Kasumi-1 (cell line): ENCODE measurements at regions not wholly inside any gene's neighbourhood (a gene's known extent, or its start where the extent isn't known, plus 50 kb on each side); places are given as distances from the start of the nearest gene placed in this dataset.

ENCODE experiments used
- DNase-seq, 2 experiments: peaks; one replicate each; lab custom pipeline; 2025; lab: John Stamatoyannopoulos, UW

DNA sequence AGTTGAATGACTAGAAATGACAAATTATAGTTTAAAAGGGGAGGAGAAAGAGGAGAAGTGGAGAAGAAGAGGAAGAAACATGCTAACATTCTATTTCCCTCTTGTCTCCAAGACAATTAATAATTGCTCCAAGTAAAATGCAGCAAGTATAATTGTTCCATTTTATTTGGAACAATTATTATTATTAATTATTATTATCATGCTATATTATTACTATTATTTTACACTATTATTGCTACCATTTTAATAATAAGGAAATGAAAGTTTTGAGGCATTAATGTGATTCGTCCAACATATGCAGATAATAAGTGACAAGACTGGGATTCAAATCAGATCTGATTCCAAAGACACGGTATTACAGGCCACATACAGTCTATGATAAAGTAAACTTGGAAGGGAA, 293.6 kb upstream of the ZC3H12C start:
- DNase-seq: no peak

DNA sequence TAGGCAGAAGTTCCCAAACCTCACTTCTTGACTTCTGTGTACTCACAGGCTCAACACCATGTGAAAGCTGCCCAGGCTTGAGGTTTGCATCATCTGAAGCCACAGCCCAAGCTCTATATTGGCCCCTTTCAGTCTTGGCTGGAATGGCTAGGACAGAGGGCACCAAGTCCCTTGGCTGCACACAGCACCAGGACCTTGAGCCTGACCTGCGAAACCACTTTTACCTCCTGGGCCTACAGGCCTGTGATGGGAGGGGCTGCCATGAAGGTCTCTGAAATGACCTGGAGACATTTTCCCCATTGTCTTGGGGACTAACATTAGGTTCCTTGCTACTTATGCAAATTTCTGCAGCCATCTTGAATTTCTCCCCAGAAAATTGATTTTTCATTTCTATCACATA, 288.3 kb upstream of the ZC3H12C start:
- no peak for DNase-seq

DNA sequence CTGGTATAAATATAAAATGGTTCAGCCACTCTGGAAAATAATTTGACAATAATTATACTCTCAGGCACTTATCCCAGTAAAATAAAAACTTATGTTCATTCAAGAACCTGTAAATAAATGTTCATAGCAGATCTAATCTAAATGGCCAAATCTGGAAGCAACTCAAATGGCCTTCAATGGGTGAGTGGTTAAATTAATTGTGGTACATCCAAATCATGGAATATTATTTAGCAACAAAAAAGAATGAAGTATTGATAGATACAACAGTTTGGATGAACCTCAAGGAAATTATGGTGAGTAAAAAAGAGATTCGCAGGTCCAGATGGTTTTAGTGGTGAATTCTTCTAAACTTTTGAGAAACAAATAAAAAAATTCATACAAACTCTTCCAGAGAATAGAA, 287.0 kb upstream of the ZC3H12C start:
- no peak for DNase-seq

DNA sequence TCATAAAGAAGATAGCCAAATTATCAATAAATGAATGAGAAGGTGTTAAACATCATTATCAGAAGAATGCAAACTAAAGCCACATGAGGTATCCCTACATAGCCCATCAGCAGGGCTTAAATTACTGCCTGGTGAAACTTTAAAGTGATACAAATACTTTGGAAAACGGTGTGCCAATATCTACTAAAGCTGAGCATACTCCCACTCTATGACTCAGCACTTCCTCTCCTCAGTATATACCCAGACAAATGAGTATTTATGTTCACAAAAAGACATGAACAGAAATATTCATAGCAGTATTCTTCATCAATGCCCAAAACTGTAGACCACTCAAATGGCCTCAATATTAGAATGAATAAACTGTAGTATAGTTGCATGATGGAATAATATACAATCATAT, 284.6 kb upstream of the ZC3H12C start:
- DNase-seq: peak; percentile 33 to 43

DNA sequence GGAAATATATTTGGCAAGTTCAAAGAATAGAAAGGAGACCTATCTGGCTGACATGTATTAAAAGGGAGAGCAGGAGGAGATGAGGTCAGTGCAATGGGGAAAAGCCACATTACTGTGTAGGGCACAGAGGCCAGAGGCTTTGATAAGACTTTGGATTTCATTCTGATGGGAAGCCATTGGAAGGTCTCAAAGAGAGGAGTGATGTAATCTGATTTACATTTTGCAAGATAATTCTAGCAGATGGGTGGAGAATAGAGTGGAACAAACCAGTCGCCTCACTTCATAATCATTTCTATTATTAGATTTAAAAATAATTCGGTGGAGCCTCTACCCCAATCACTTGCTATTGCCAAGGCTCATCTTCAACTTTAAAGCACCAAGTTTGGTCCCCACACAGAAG, 278.4 kb upstream of the ZC3H12C start:
- DNase-seq: no peak

DNA sequence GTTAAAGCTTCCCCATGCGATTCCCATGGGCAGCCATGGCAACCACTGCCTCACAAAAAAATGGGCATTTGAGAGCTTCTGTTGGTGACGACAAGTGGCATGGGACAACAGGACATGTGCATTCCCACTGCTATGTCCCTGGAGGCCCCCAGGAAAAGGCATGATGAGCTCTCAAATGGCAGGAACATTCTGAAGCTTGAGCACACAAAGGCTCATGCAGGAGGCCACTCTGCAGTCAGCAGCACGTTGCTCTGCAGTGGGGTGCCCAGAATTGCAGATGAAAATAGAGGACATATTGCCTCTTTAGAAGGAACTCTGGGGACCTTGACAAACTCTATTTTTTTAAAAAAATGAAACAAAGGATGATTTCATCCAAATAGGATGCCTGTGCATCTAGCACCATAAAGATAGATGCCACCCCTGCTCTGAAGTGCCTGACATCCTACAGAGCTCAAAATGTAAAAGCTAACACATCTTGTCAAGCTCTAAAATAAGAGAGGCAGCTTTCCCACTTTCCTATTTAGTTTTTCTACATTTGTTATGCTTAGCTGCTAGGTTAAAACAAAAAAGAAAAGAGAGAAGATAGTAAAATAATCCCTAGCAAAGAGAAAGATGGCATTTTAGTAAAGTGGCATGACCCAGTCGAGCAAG, 277.6 kb upstream of the ZC3H12C start:
- no peak for DNase-seq

DNA sequence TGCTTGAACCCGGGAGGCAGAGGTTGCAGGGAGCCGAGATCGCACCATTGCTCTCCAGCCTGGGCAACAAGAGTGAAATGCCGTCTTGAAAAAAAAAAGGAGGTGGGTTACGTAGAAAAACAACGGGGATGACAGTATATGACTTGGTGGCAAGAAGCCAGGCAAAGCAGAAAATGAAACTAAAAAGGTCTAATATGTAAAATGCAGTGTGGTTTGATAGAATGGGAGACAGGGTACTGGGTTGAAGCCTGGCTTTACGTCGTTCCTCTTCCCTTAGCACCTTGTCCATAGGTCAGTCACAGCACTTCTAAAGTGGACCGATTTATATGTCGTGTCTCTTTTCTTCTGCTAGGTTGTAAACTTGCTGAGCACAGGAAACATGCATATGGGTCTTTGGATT, 274.9 kb upstream of the ZC3H12C start:
- DNase-seq: no peak

DNA sequence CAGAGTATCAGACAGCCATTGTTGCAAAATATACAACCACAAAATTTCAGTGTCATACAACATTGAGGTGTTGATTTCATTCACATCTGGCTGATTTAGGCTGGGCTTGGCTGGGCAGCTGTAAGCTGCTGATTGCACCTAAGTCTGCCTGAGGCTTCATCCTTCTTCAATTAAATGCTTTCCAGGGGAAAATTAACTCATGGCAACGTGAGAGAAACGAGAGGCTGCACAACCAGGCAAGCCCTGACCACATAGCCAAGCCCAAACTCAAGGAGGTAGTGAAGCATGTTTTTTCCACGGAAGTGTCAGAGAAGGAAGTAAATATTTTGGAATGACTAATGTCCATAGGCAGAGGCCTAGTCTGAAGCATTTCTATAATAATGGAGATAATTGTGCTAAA, 273.8 kb upstream of the ZC3H12C start:
- no peak for DNase-seq

DNA sequence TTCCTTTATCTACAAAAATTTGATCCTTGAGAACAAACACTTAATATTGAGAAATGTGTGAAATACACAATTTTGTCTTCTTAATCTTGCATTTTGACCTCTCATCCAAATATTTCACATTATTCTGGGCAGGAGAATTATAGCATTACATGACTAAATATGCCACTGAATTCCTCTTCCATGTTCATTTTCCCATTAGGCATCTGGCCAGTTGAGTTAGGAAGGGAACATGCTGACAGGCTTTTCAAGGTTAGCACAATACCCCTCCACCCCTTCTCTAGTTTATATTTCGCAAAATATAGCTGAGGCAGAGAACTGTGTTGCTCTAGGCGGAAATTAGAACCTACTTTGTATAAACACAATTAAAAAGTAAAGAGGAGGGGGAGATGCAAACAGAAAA, 271.7 kb upstream of the ZC3H12C start:
- DNase-seq: no peak

DNA sequence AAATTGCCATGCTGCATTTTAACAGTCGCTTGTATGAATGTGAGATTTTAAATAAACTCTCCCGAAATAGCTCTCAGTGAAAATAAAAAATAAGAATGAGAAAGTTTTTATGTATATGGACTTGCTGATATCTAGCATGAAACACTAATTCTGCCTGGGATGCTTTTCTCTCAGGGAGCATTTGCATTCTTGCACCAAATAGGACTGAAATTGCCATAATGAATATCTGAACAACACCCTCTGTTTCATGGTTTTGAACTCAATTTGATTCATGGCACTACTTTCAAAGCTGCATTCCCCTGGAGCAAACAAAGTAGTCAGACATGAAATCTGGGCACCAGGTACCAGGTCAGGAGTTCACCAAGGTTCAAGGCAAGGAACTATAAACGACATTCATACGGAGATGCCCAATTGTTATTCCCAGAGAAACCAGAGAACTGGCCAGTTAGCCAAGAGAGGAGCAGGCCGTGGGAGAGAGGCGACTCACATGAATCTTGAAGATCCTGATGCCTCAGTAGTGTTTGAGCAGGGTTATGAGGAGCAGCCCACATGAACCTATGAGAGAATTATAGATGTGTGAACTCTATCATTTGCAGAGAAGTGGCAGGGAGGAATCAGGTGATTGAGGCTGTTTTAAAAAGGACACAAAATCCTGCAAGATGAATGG, 270.6 kb upstream of the ZC3H12C start:
- DNase-seq: no peak

DNA sequence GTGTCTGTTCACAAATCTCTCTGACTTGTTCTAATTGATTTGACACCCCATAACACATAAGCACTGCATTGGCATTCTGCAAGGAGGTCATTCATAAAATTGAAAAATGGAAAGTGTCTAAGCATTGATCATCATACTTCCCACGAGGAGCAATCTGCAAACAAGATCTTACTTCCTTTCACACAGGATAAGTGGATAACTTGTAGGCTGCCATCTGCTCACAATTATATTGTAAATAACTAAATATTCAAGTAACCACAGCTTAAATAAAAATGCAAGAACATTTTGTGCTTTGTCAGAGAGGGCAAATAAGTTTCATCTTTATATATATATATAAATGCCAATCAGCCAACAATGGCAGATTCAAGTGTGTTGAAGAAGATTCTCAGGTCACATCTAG, 264.8 kb upstream of the ZC3H12C start:
- no peak for DNase-seq

DNA sequence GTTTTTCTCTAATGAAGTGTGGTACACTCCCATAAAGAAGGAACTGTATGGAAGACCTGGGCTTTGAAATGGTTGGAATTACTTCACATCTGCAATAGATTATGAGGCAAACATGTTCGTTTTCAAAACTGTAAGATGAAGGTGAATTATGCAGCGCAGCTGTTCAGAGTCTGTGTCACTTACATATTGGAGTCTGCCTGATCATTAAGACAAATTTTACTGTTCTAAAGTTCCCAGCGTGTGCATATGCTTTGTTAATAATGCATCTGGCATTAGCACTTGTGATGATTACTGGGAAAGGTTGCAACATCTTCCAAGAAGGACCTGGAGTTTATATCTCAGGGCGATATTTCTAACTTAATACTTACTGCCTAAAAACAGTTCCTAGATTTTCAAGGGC, 255.2 kb upstream of the ZC3H12C start:
- DNase-seq: no peak

DNA sequence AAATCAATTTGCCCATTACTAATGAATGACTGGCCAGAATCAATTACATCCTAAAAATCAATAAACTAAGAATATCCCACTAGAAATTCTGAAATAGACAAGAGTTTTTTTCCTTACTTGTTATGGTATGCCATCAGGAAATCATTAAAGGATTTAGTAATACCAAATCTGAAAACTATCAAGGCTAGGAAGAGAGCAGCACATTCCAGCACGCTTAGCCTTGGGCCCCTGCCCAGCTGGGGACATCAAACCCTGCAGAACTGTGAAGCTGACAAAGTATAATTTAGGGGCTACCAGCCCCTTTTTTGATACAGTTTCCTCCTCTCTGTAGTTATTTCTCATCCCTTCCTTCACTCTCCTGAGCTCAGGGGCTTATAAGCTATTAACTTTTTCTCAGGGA, 247.8 kb upstream of the ZC3H12C start:
- no peak for DNase-seq

DNA sequence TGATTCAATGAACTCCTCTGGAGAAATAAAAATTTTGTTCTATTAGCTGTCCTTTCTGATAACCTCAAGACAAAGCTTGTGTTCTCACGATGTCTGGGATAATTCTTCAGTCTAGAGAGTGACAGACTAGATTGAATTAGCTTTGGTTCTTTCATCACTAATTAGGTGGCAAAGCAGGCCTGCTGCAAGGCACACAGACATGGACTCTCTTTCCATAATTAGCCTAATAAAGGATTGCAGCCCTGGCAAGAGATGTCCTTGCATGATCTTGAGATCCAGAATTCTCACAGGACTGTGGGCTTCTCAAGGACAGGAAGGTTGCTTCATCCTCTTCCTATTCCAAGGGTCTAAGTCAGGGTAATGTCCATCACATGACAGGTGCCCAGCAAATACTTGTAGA, 245.6 kb upstream of the ZC3H12C start:
- DNase-seq: no peak

DNA sequence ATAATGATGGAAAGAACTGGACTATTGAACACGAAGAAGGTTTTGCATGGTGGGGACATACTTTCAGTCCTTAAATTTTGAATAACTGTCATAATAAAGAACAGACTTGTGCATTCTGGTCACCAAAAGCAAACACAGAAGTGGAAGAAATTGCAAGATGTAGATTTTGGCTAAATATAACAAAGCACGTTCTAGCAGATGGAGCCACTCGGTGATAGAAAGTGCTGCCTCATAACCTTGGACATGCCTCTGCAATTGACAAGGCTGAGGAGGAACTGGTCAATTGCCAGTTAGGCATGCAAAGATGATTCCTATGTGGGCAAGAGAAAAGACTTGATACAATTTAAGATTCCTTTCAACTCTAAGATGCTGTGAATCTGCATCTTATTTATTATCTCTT, 244.1 kb upstream of the ZC3H12C start:
- no peak for DNase-seq

DNA sequence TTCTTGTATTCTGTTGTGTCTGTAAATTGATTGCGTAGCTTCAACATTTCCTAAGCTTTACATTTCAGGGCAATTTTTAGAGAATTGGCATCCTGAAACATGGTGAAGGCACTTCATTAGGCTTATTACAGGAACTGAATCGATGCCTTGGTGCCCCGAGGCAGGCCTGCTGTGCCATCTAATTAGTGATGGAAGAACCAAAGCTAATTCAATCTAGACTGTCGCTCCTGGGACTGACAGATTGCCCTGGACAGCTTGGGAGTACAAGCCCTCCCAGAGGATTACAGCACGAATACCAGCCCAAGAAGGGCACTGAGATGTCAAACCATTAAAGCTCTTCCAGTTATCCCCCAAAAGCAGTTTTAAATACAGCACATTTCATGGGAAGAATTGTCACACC, 243.2 kb upstream of the ZC3H12C start:
- no peak for DNase-seq

DNA sequence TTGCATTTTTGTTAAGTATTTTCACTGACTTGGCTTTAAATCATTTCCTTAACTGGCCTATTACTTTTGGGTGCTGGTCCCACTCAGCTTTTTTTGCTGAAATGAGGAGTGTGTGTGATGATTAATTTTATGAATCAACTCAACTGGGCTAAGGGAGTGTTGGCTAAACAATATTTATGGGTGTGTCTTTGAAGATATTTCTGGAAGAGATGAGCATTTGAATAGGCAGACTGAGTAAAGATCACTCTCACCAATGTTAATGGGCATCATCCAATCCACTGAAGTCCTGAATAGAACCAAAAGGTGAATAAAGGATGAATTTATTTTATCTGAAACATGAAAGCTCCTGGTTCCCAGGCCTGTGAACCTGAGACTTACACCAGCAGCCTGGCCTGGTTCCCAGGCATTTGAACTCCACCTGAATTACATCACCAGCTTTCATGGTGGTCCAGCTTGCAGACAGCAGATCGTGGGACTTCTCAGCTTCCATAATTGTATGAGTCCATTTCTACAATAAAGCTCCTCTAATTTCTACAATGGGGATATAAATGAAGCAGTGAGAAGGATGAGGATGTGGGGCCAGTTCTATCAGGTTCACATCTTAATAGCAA, 241.3 kb upstream of the ZC3H12C start:
- DNase-seq: no peak

DNA sequence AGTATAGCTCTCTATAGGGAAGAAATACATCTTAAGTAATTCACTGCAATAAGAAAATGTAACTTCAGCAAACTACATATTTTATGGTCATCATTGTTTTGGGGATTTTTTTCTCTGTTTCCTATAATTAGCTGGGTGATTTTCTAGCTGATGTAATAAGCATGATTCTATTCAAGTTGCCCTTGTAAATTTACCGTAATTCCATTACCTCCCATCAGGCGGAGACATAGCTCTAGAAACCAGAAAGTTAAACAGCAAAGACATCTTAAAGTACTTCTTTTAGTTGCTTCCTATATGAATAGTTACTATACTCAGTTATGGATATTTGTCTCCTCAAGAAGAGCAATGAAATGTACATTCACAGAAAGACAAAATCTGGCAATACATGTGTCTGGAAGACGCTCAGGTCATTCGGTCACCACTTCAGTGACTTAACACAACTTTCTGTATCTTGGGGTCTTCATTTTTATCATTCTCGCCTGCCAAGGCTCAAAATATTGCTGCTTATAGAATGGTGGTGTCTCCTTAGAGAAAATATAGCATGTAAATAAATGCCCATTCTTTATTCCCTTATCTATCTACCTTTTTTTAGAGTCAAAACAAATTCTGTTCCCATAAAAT, 239.9 kb upstream of the ZC3H12C start:
- peak; percentile 82 to 85 for DNase-seq

DNA sequence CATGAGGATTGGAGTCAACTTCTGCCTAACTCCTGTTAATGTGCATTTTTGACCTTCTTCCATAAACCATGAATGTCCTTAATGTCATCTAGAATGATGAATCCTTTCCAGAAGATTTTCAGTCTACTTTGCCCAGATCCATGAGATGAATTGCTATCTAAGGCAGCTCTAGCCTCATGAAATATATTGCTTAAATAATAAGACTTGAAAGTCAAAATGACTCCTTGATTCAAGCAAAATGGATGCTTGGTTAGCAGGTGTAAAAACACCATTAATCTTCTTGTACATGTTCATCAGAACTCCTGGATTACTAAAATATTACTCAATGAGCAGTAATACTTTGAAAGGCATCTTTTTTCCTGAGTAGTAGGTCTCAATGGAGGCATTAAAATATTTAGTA, 238.5 kb upstream of the ZC3H12C start:
- DNase-seq: no peak

DNA sequence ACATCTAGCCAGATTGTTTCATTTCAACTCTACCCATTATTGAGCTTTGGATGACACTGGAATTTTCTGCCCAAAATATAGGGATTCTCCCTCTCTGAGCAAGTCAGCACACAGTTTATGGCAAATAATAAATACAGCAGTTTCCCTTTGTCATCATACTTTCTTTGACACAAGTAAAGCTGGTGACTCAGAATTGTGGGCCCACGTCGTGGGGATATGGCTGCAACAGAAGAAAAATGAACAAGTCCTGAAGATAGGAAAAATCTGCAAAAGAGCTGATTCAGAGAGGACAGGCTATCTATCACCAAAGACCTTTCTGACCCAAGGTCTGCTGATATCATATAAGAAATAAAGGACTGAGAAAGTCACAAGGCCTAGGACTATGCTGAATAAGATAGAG, 236.3 kb upstream of the ZC3H12C start:
- no peak for DNase-seq

DNA sequence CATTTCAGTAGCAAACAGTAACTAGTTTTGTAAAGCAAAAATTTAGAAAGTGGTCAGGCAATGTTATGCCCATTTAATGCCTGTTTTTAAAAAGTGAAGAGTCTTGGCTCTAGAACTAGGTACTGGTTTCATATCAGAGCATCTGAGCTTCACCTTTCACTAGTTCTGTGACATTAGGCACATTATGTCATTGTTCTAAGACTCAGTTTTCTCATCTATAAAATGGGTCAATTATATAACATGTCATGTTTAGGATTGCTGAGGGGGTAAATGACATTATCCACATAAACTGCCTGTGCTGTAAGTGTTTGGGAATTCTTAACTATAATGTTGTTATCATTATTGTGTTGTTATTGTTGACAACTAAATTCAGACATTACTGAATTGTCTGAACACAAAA, 235.6 kb upstream of the ZC3H12C start:
- DNase-seq: no peak

DNA sequence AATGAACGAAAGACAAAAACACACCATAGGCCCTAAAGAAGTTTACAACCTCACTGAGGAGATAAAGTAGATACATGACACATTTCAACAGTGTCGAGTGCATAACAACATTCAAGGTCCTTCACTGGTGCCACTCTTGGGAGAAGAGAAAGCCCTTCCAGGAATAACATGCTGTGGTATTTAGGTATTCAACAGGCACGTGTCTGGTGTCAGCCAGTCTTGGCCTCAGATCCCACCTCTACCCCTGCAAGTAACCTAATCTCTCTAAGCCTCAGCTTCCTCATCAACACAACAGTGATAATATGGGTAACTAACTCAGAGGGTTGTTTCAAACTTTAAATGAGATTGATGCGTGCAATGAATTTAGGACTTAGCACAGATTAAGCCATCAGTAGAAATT, 235.0 kb upstream of the ZC3H12C start:
- DNase-seq: no peak

DNA sequence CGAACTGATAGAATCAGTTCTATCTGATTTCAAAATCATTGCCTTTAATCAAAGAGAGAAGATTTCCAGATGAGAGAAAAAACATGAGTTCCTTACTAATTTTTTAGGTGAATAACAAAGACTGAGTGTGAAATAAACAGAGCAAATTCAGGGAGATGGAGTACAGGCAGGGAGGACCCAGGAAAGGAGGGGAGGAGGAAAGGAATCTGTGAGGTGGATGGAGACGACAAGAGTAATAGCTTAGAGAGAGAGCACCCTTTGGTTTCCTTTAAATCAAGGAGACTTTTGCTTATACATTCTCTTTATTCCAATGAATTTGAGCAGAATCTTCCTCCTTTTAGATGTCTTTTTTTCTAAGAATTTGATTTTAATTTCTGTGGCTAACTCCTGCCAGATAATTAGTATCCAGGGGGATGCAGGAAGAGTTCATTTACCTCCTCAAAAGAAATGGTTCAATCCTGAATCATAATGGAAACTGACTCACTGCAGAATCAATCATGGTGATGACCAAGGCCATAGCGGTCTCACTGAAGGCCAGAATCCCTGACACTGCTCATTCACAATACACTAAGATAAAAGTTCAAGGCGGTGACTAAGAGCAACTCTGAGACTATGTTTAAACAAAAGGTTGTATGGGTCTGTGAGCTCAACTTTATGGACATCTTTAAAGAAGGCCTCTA, 234.0 kb upstream of the ZC3H12C start:
- no peak for DNase-seq
